A549 (cell line): ENCODE measurements at regions not wholly inside any gene's neighbourhood (a gene's known extent, or its start where the extent isn't known, plus 50 kb on each side); places are given as distances from the start of the nearest gene placed in this dataset.

Experiments
- ATAC-seq, 2 experiments: fragments of 200-7000 bp in 1 of 2; fragments of >200 bp in 1 of 2; cut with Nextera tagmentation in 1 of 2; cut with Tn5 transposase in 1 of 2; 3 replicates each; pipeline versions ENCODE4 v1.8.0 to v1.9.1; 2018 to 2020; ENCODE audit warnings: mild to moderate bottlenecking in 1 of 2, moderate library complexity in 1 of 2
- CTCF ChIA-PET: fragments of 300-600 bp; sonication (Branson Sonifier 250); formaldehyde crosslinking; extraction: SDS; loops from one replicate; lab custom pipeline; 2021; ENCODE audit warnings: antibody characterized with exemption, inconsistent platforms; lab: Yijun Ruan, JAX
- POLR2A ChIA-PET: fragments of 350-600 bp; formaldehyde crosslinking; extraction: SDS; loops from one replicate; lab custom pipeline; 2021; ENCODE audit warnings: antibody characterized with exemption, inconsistent platforms; lab: Yijun Ruan, JAX
- DNase-seq, 2 experiments: peaks; one replicate each; pipeline versions ENCODE4 v3.0.0 to v3.0.0-alpha.2; 2011 to 2016; ENCODE audit warnings: low read depth in 1 of 2, low spot score in 1 of 2
- FAIRE-seq: peaks from 2 replicates; lab custom pipeline; 2011; peaks lifted over from hg19 to GRCh38; lab: Jason Lieb, UNC
- H3K27ac ChIP-seq, 2 experiments: fragments of >200 bp; sonication (Bioruptor Twin); formaldehyde crosslinking; 3 replicates each; pipeline ENCODE4 v1.5.1; 2016 to 2017
- H3K4me1 ChIP-seq: fragments of >200 bp; sonication (Bioruptor Twin); formaldehyde crosslinking; 3 replicates; pipeline ENCODE4 v1.6.1; 2016
- H3K4me2 ChIP-seq: fragments of >200 bp; sonication (Bioruptor Twin); formaldehyde crosslinking; 3 replicates; pipeline ENCODE4 v1.6.1; 2016
- H3K4me3 ChIP-seq: fragments of >200 bp; sonication (Bioruptor Twin); formaldehyde crosslinking; 3 replicates; pipeline ENCODE4 v1.5.1; 2016
- H3K9me3 ChIP-seq: fragments of >200 bp; sonication (Bioruptor Twin); formaldehyde crosslinking; 3 replicates; pipeline ENCODE4 v1.6.1; 2016
- ATOH8 ChIP-seq: fragments of 250-450 bp; sonication (Bioruptor Pico); IDR thresholded peaks from 2 replicates; pipeline ENCODE4 v1.5.0; 2020; ENCODE audit warnings: low read depth, mild to moderate bottlenecking, moderate library complexity
- BCL3 ChIP-seq: fragments of >200 bp; sonication (Bioruptor Twin); formaldehyde crosslinking; IDR thresholded peaks from 3 replicates; pipeline ENCODE4 v1.6.1; 2016
- BHLHE40 ChIP-seq: IDR thresholded peaks from 2 replicates; pipeline ENCODE4 v1.6.1; 2012; ENCODE audit warnings: low read depth, low read length, inconsistent platforms
- CBX8 ChIP-seq: fragments of 200-600 bp; sonication (generic); IDR thresholded peaks from 2 replicates; pipeline ENCODE4 v1.6.1; 2016
- CHD4 ChIP-seq: fragments of 200-600 bp; sonication (generic); IDR thresholded peaks from 2 replicates; pipeline ENCODE4 v1.6.1; 2016; ENCODE audit warnings: antibody characterized with exemption, mild to moderate bottlenecking, borderline replicate concordance
- E2F6 ChIP-seq: IDR thresholded peaks from 2 replicates; pipeline ENCODE4 v1.6.1; 2012; ENCODE audit warnings: low read depth, borderline replicate concordance
- EHF ChIP-seq: fragments of 250-450 bp; sonication (Bioruptor Pico); IDR thresholded peaks from 2 replicates; pipeline ENCODE4 v1.5.0; 2020; ENCODE audit warnings: mild to moderate bottlenecking
- ELK1 ChIP-seq: fragments of 150-350 bp; IDR thresholded peaks from 2 replicates; pipeline ENCODE4 v1.6.1; 2014; ENCODE audit warnings: low read depth, mild to moderate bottlenecking, low read length
- EP300 ChIP-seq, 2 experiments: fragments of >200 bp; sonication (Bioruptor Twin); formaldehyde crosslinking; IDR thresholded peaks; 2 replicates in 1 of 2; 3 replicates in 1 of 2; pipeline ENCODE4 v1.6.1; 2016 to 2017
- HOXB13 ChIP-seq: fragments of 250-450 bp; sonication (Bioruptor Pico); IDR thresholded peaks from 2 replicates; pipeline ENCODE4 v1.5.0; 2020; ENCODE audit warnings: low read depth, mild to moderate bottlenecking, moderate library complexity
- JUN ChIP-seq, 2 experiments: fragments of >200 bp; sonication (Bioruptor Twin); formaldehyde crosslinking; IDR thresholded peaks; 2 replicates in 1 of 2; 3 replicates in 1 of 2; pipeline ENCODE4 v1.6.1; 2016 to 2017
- MAFK ChIP-seq: fragments of 450-650 bp; IDR thresholded peaks from 2 replicates; pipeline ENCODE4 v1.6.1; 2014; ENCODE audit not compliant: partially characterized antibody
- MAX ChIP-seq: IDR thresholded peaks from 2 replicates; pipeline ENCODE4 v1.6.1; 2012
- MYC ChIP-seq: IDR thresholded peaks from 2 replicates; pipeline ENCODE4 v1.6.1; 2012; ENCODE audit warnings: mild to moderate bottlenecking, inconsistent platforms, low read length, improper control_type of control experiment, borderline replicate concordance
- NFE2L2 ChIP-seq: fragments of 150-350 bp; conservative IDR thresholded peaks from 2 replicates; pipeline ENCODE4 v1.6.1; 2014; ENCODE audit warnings: low read length
- NPAS2 ChIP-seq: fragments of 250-450 bp; sonication (Bioruptor Pico); IDR thresholded peaks from 2 replicates; pipeline ENCODE4 v1.8.0; 2022; ENCODE audit warnings: mild to moderate bottlenecking, moderate library complexity, borderline replicate concordance
- POLR2AphosphoS2 ChIP-seq: conservative IDR thresholded peaks from 2 replicates; pipeline ENCODE4 v1.6.1; 2012; ENCODE audit warnings: low read length, improper control_type of control experiment, inconsistent platforms
- RAD21 ChIP-seq, 2 experiments: fragments of >200 bp in 1 of 2; sonication (Bioruptor Twin) in 1 of 2; formaldehyde crosslinking in 1 of 2; IDR thresholded peaks in 1 of 2; conservative IDR thresholded peaks in 1 of 2; 2 replicates in 1 of 2; 3 replicates in 1 of 2; pipeline ENCODE4 v1.6.1; 2012 to 2018; ENCODE audit warnings: inconsistent platforms in 1 of 2
- RNF2 ChIP-seq: fragments of 200-600 bp; sonication (generic); IDR thresholded peaks from 2 replicates; pipeline ENCODE4 v1.6.1; 2016; ENCODE audit warnings: low read depth, mild to moderate bottlenecking, antibody characterized with exemption, moderate library complexity, borderline replicate concordance
- ZFP36 ChIP-seq: fragments of 450-650 bp; IDR thresholded peaks from 2 replicates; pipeline ENCODE4 v1.6.1; 2014; ENCODE audit warnings: borderline replicate concordance; ENCODE audit not compliant: partially characterized antibody
- ZNF302 ChIP-seq: fragments of 250-450 bp; sonication (Bioruptor Pico); IDR thresholded peaks from 2 replicates; pipeline ENCODE4 v1.9.0; 2021; ENCODE audit warnings: inconsistent platforms, mild to moderate bottlenecking, moderate library complexity
- WGBS: methylation state at CpG from one replicate; pipeline ENCODE4 v1.1.6; 2017; ENCODE audit errors: missing lambda C conversion rate; 5-methylcytosine and 5-hydroxymethylcytosine counted together

GRCh38 chr3:181311186-181311585 lies 321.6 kb upstream of the DNAJC19 start:
- CTCF ChIA-PET = no interaction called here
- Histone ChIP-seq H3K27ac (no peak overlapping the region), H3K4me3 (no peak overlapping the region), H3K4me2 (no peak overlapping the region), H3K9me3 (no peaks in the 10 kb centered on the region), H3K4me1 (no peaks in the 10 kb centered on the region)
- POLR2A ChIA-PET = no interaction called here
- DNase-seq = no peak
- no peak for FAIRE-seq
- TF ChIP-seq ZNF302 (CRISPR knock-in tag) (no peak), ELK1 (no peak), ATOH8 (CRISPR knock-in tag) (no peak), EP300 (IDR thresholded peaks at IDR 0.05) (no peak), BCL3 (no peak), MAX (no peak), HOXB13 (no peak), EHF (no peak), CBX8 (no peak)
- no peak for ATAC-seq
- WGBS = 2% methylated on average over 6 of the region's 6 CpGs

- POLR2A ChIA-PET = no interaction called here
- Histone ChIP-seq H3K4me1 (no peaks in the 10 kb centered on the region), H3K4me2 (no peak overlapping the region), H3K27ac (no peak overlapping the region), H3K9me3 (no peaks in the 10 kb centered on the region), H3K4me3 (no peak overlapping the region)
- no peak for TF ChIP-seq JUN (IDR thresholded peaks at IDR 0.05)
- TF ChIP-seq CHD4 = no peak
- no peak for TF ChIP-seq EP300 (IDR thresholded peaks at IDR 0.05)
- TF ChIP-seq E2F6 = no peak
- TF ChIP-seq MAFK = no peak
- TF ChIP-seq POLR2AphosphoS2 = no peak
- no peak for TF ChIP-seq NFE2L2
- no peak for TF ChIP-seq BCL3
- no peak for TF ChIP-seq BHLHE40
- TF ChIP-seq MYC = no peak
- whole genome bisulfite sequencing = 27% methylated on average over 2 of the region's 2 CpGs
- no peak for ATAC-seq
- DNase-seq = no peak
- FAIRE-seq = no peak
- CTCF ChIA-PET = no interaction called here
Observed at GRCh38 chr3:181302960-181303359, 313.4 kb upstream of the DNAJC19 start.

GRCh38 chr3:181300033-181300432 lies 310.5 kb upstream of the DNAJC19 start:
- Histone ChIP-seq H3K9me3 (no peaks in the 10 kb centered on the region), H3K4me2 (no peak overlapping the region), H3K27ac (no peak overlapping the region), H3K4me3 (no peak overlapping the region), H3K4me1 (no peaks in the 10 kb centered on the region)
- ATAC-seq = no peak
- FAIRE-seq = no peak
- WGBS = 2% methylated on average over 2 of the region's 2 CpGs
- ChIA-PET CTCF (no interaction called here), POLR2A (no interaction called here)
- DNase-seq = no peak
- no peak for TF ChIP-seq BHLHE40
- TF ChIP-seq JUN (IDR thresholded peaks at IDR 0.05) = no peak
- TF ChIP-seq NPAS2 (CRISPR knock-in tag) = no peak
- TF ChIP-seq ZFP36 = no peak
- no peak for TF ChIP-seq RAD21 (conservative IDR thresholded peaks at IDR 0.05 in 1 of 2, IDR thresholded peaks at IDR 0.05 in 1 of 2)
- TF ChIP-seq RNF2 = no peak
- TF ChIP-seq MAFK = no peak
